Keratinocyte (primary cell): ENCODE measurements at regions not wholly inside any gene's neighbourhood (a gene's known extent, or its start where the extent isn't known, plus 50 kb on each side); places are given as distances from the start of the nearest gene placed in this dataset.
A peak's percentile ranks its signal among the peaks of the same experiment; 100 is the strongest.
"Not testable (repeated sequence)": the region's sequence is repeated elsewhere in the genome, so short reads cannot be mapped to it uniquely, and the experiment has no call there.

Experiments
- DNase-seq: peaks from one replicate; pipeline ENCODE4 v3.0.0-alpha.2; 2011; ENCODE audit warnings: low read depth, missing footprints, low spot score
- FAIRE-seq: peaks from 2 replicates; lab custom pipeline; 2011; peaks lifted over from hg19 to GRCh38; lab: Jason Lieb, UNC
- H2AFZ ChIP-seq: 2 replicates; pipeline ENCODE4 v1.6.0; 2012; ENCODE audit warnings: low read length, control low read depth, inconsistent platforms; ENCODE audit not compliant: control insufficient read depth
- H3K27ac ChIP-seq: 2 replicates; pipeline ENCODE4 v1.5.1; 2011; ENCODE audit warnings: low read length; ENCODE audit not compliant: control insufficient read depth, insufficient read depth
- H3K27me3 ChIP-seq: 3 replicates; pipeline ENCODE4 v1.6.0; 2011; ENCODE audit warnings: low read length; ENCODE audit not compliant: control insufficient read depth, insufficient read depth; ENCODE audit errors: extremely low read depth
- H3K36me3 ChIP-seq, 2 experiments: 2 replicates in 1 of 2; 3 replicates in 1 of 2; pipeline ENCODE4 v1.5.1; 2011; ENCODE audit warnings: low read length in 2 of 2, mild to moderate bottlenecking in 1 of 2; ENCODE audit not compliant: control insufficient read depth in 2 of 2, insufficient read depth in 2 of 2; ENCODE audit errors: extremely low read depth in 1 of 2
- H3K4me1 ChIP-seq: 3 replicates; pipeline ENCODE4 v1.5.1; 2011; ENCODE audit warnings: low read length; ENCODE audit not compliant: control insufficient read depth, insufficient read depth; ENCODE audit errors: extremely low read depth
- H3K4me2 ChIP-seq: 3 replicates; pipeline ENCODE4 v1.6.0; 2011; ENCODE audit warnings: low read depth, low read length; ENCODE audit not compliant: control insufficient read depth, insufficient read depth; ENCODE audit errors: extremely low read depth
- H3K4me3 ChIP-seq, 3 experiments: fragments of 200-600 bp in 1 of 3; sonication (generic) in 1 of 3; 2 replicates in 2 of 3; 3 replicates in 1 of 3; pipeline ENCODE4 v1.5.1; 2011 to 2016; ENCODE audit warnings: low read length in 3 of 3, mild to moderate bottlenecking in 3 of 3, control low read depth in 2 of 3, inconsistent platforms in 1 of 3, low read depth in 1 of 3, mixed read lengths in 1 of 3, mixed run types in 1 of 3, moderate library complexity in 1 of 3; ENCODE audit not compliant: control insufficient read depth in 2 of 3, insufficient read depth in 2 of 3; ENCODE audit errors: extremely low read depth in 1 of 3
- H3K79me2 ChIP-seq: 2 replicates; pipeline ENCODE4 v1.6.0; 2012; ENCODE audit warnings: low read length; ENCODE audit not compliant: control insufficient read depth, insufficient read depth
- H3K9ac ChIP-seq: 3 replicates; pipeline ENCODE4 v1.6.0; 2011; ENCODE audit warnings: low read length; ENCODE audit not compliant: control insufficient read depth, insufficient read depth; ENCODE audit errors: extremely low read depth
- H3K9me1 ChIP-seq: 3 replicates; pipeline ENCODE4 v1.6.0; 2011; ENCODE audit warnings: low read length; ENCODE audit not compliant: control insufficient read depth, insufficient read depth; ENCODE audit errors: extremely low read depth
- H3K9me3 ChIP-seq: 2 replicates; pipeline ENCODE4 v1.5.1; 2012; ENCODE audit warnings: low read depth, low read length; ENCODE audit not compliant: control insufficient read depth
- H4K20me1 ChIP-seq: 3 replicates; pipeline ENCODE4 v1.6.0; 2011; ENCODE audit warnings: low read length; ENCODE audit not compliant: control insufficient read depth, insufficient read depth; ENCODE audit errors: extremely low read depth
- dilution Hi-C: fragments of 300-500 bp; cut with MboI; formaldehyde crosslinking; loops from one replicate; pipeline ENCODE4 v1.7.0; 2020; ENCODE audit warnings: low sequenced_read_pairs; ENCODE audit not compliant: extremely low pct_ligation_motif_present

GRCh38 chr16:29221281-29221955, 185.1 kb downstream of the NPIPB11 start:
- H3K36me3 ChIP-seq, H3K9me3 ChIP-seq, DNase-seq, H4K20me1 ChIP-seq, H2AFZ ChIP-seq, H3K79me2 ChIP-seq, H3K9ac ChIP-seq, H3K27ac ChIP-seq, H3K4me1 ChIP-seq, FAIRE-seq, H3K9me1 ChIP-seq, dilution Hi-C loops, H3K27me3 ChIP-seq, H3K4me2 ChIP-seq, H3K4me3 ChIP-seq: not testable (repeated sequence)

GRCh38 chr16:29220647-29221191, 185.8 kb downstream of the NPIPB11 start:
- H3K27me3 ChIP-seq, H3K9ac ChIP-seq, H2AFZ ChIP-seq, H3K9me1 ChIP-seq, H4K20me1 ChIP-seq, H3K4me2 ChIP-seq, H3K27ac ChIP-seq, H3K9me3 ChIP-seq, dilution Hi-C loops, FAIRE-seq, H3K36me3 ChIP-seq, H3K4me1 ChIP-seq, H3K4me3 ChIP-seq, DNase-seq, H3K79me2 ChIP-seq: not testable (repeated sequence)

GRCh38 chr16:29219966-29220646, 186.4 kb downstream of the NPIPB11 start:
- H3K9me3 ChIP-seq, H3K9me1 ChIP-seq, DNase-seq, H3K36me3 ChIP-seq, dilution Hi-C loops, H3K4me3 ChIP-seq, H3K4me1 ChIP-seq, H3K79me2 ChIP-seq, H3K27me3 ChIP-seq, H2AFZ ChIP-seq, FAIRE-seq, H3K27ac ChIP-seq, H3K9ac ChIP-seq, H4K20me1 ChIP-seq, H3K4me2 ChIP-seq: not testable (repeated sequence)

- not testable (repeated sequence) for H3K9ac ChIP-seq
Measured at GRCh38 chr16:29219562-29219961, 186.9 kb downstream of the NPIPB11 start.

GRCh38 chr16:29218649-29219048, 187.9 kb downstream of the NPIPB11 start:
- DNase-seq, H3K9me1 ChIP-seq, dilution Hi-C loops, H3K36me3 ChIP-seq, H3K27ac ChIP-seq, H4K20me1 ChIP-seq, H3K4me3 ChIP-seq, H3K27me3 ChIP-seq, H3K9me3 ChIP-seq, H3K9ac ChIP-seq, H3K79me2 ChIP-seq, H3K4me1 ChIP-seq: not testable (repeated sequence)
- peak; percentile 46 for FAIRE-seq
- Histone ChIP-seq H3K4me2 (peak overlapping the region; percentile 41), H2AFZ (peak overlapping the region; percentile 9)

More at GRCh38 chr16:29219562-29219961, 186.9 kb downstream of the NPIPB11 start:
- H3K4me3 ChIP-seq, H3K4me1 ChIP-seq, dilution Hi-C loops, H2AFZ ChIP-seq, H3K27me3 ChIP-seq, H3K36me3 ChIP-seq, H3K27ac ChIP-seq, H3K4me2 ChIP-seq, H3K9me3 ChIP-seq, FAIRE-seq, H3K79me2 ChIP-seq, H3K9me1 ChIP-seq, DNase-seq, H4K20me1 ChIP-seq: not testable (repeated sequence)
